Prostate gland (tissue), 2 donors: ENCODE measurements at regions not wholly inside any gene's neighbourhood (a gene's known extent, or its start where the extent isn't known, plus 50 kb on each side); places are given as distances from the start of the nearest gene placed in this dataset.

Source experiments
- POLR2A ChIP-seq: fragments of 450-650 bp; IDR thresholded peaks from one replicate; pipeline ENCODE4 v1.6.1; 2016; ENCODE audit warnings: antibody characterized with exemption, mild to moderate bottlenecking
- POLR2AphosphoS5 ChIP-seq: sonication (generic); formaldehyde crosslinking; IDR thresholded peaks from one replicate; pipeline ENCODE4 v1.6.1; 2017; ENCODE audit warnings: antibody characterized with exemption
- TF ChIP-seq, protein P1 (sequence below), 4 experiments: fragments of 200-600 bp in 2 of 4; fragments of 450-650 bp in 2 of 4; sonication (generic) in 2 of 4; IDR thresholded peaks; 1 replicate in 3 of 4; 2 replicates in 1 of 4; pipeline ENCODE4 v1.5.1; 2016 to 2019; ENCODE audit warnings: antibody characterized with exemption in 4 of 4, mild to moderate bottlenecking in 2 of 4, moderate library complexity in 2 of 4

GRCh38 chr4:55768291-55768690, 51.3 kb upstream of the EXOC1L start:
- TF ChIP-seq, protein P1, sequence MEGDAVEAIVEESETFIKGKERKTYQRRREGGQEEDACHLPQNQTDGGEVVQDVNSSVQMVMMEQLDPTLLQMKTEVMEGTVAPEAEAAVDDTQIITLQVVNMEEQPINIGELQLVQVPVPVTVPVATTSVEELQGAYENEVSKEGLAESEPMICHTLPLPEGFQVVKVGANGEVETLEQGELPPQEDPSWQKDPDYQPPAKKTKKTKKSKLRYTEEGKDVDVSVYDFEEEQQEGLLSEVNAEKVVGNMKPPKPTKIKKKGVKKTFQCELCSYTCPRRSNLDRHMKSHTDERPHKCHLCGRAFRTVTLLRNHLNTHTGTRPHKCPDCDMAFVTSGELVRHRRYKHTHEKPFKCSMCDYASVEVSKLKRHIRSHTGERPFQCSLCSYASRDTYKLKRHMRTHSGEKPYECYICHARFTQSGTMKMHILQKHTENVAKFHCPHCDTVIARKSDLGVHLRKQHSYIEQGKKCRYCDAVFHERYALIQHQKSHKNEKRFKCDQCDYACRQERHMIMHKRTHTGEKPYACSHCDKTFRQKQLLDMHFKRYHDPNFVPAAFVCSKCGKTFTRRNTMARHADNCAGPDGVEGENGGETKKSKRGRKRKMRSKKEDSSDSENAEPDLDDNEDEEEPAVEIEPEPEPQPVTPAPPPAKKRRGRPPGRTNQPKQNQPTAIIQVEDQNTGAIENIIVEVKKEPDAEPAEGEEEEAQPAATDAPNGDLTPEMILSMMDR (IDR thresholded peaks at IDR 0.05) = no peak
- no peak for TF ChIP-seq POLR2AphosphoS5
- no peak for TF ChIP-seq POLR2A
